Effector CD8-positive, alpha-beta T cell (primary cell): ENCODE measurements at regions not wholly inside any gene's neighbourhood (a gene's known extent, or its start where the extent isn't known, plus 50 kb on each side); places are given as distances from the start of the nearest gene placed in this dataset.
"Not testable (repeated sequence)": the region's sequence is repeated elsewhere in the genome, so short reads cannot be mapped to it uniquely, and the experiment has no call there.

Experiments
- DNase-seq: peaks from one replicate; lab custom pipeline; 2025; lab: John Stamatoyannopoulos, UW

DNA sequence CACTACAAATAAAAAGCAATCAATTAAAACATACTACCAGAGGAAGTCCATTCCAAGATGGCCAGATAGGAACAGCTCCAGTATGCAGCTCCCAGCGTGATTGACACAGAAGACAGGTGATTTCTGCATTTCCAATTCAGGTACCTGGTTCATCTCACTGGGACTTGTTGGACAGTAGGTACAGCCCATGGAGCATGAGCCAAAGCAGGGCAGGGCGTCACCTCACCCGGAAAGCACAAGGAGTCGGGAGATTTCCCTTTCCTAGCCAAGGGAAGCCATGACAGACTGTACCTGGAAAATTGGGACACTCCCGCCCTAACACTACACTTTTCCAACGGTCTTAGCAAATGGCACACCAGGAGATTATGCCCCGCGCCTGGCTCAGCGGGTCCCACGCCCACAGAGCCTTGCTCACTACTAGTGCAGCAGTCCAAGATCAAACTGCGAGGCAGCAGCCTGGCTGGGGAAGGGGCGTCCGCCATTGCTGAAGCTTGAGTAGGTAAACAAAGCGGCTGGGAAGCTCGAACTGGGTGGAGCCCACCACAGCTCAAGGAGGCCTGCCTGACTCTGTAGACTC, 106.0 kb downstream of the BUD13 start:
- not testable (repeated sequence) for DNase-seq

DNA sequence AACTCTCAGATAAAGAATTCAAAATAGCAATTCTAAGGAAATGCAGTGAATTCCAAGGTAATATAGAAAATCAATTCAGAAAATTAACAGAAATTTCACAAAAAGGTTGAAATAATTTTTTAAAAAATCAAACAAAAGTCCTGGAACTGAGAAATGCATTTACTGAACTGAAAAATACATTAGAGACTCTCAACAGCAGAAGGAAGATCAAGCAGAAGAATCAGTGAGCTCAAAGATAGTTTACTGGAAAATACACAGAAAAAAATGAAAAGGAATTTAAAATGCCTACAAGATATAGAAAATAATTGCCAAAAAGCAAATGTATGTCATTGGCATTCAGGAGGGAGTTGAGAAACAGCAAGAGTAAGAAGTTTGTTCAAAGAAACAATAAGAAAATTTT, 107.3 kb downstream of the BUD13 start:
- DNase-seq, result no peak

DNA sequence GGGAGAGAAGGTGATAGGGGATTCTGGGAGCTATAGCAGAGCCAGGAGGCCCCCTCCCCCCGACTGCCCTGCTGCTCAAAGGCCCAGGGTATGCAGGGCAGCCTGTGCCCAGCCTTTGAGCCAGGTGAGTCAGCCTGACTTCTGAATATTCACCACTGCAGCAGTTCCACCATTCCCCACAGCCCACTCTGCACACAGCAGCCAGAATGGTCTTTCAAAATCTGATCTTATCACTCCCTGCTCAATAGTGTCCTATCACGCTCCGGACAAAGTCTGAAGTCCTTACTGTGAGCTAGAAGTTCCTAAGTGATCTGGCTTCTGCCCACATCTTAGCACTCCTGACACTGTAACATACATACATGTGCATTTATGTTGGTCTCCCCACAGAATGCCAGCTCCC, 111.7 kb downstream of the BUD13 start:
- DNase-seq, result no peak

DNA sequence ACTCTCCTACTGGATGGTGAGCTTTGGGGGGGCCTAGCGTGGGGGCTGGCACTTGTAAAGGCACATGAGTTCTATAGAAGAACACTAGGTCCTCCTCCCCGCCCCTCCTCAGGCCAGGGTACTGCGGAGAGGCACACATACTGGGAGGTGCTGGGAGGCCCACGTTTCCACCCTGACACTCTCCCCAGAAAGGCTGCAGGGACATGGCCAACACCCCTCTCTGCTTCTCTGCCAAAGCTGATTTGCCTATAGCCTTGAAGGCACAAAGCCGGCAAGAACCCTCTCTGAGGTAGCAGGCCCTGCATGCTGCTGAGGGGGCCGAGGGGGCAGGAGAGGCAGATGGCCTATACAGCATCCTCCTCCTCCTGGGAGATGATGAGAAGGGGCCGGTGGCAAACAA, 112.8 kb downstream of the BUD13 start:
- DNase-seq, result no peak

DNA sequence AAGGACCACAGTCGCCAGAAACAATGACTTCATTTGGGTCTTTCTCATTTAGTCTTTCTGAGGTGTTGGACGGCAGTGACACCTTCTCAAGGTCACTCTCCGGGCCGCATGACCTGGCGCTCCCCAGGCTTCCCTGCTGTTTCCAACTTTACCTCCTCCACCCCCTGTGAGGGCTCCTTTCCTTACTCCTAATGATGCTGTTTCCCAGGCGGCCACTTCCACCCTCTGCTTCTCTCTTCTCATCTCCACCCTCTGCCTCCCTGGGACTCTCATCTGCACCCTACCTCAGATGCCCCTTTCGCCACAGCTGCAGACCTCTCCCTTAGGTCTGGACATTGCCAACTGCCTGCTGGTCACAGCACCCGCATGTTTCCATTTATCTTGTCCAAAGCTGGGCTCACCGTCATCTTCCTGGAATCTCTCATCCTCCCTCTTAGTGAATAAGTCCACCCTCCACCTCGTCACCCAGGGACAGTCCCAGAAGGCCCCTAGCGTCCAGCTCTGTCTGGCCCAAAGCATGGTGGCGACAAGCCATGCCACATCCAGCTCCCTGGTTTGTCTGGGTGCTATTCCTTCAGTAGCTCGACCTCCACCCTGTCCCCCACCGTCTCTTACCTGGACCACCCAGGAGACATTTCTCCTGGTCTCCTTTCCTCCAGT, 113.8 kb downstream of the BUD13 start:
- DNase-seq, result no peak

DNA sequence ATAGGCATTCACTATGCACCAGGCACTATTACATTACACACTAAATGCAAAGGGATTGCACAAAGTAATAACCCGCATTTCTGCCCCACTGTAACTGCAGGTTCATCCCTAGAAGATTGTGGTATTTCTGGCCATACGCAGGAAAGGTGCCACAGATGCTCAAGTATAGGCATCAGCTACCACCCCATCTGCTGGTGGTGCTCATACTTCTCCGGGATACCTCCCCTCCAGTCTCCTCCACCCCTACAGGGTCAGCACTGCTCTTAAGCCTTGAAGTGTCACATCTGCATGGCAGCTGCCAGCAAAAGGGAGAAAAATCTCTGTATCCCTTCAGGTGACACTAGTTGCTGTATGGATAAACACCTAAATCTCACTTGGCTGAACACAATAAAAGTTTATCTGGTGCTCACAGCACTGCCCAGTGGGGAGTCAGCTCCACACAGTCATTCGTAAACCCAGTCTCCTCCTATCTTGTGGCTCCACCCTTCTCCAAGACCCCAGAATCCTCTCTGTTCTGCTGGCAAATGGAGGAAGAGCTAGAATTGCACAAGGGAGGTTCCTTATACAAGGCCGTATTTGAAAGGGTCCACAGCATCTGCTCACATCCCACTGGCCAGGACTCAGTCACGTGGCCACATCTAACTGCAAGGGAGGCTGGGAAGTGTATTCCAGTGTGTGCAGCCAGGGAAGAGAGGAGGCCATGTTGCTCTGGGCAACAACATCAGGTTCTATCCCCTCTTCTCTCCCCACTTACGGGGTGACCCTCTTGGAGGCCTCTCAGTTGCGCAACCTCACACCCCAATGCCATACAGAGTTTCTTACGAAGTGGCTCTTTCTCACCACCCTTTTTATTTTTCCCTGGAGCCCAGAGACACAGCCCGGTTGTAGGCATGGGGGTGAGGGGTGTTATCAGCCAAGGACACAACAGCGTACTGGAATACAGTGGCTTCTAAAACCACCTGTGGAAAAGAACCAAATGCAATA, 114.7 kb downstream of the BUD13 start:
- DNase-seq, result no peak

DNA sequence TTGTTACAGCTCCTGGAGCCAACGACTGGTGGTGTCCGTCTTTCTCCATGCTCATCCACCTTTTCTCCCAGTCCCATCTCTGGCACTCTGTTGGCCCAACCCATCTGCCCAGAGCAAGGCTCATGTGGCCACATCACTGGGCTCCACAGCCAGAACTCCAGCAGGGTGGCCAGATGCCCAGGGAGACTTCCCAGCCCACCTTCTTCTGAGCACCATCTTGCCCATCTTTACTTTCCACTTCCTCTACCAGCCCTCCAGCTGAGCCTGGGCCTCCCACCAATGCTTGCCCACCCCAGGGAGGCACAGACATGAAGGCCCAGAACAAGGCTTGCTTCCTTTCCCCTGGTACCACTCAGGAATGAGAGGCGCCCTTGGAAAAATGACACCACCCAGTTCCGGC, 116.8 kb downstream of the BUD13 start:
- DNase-seq, result no peak

DNA sequence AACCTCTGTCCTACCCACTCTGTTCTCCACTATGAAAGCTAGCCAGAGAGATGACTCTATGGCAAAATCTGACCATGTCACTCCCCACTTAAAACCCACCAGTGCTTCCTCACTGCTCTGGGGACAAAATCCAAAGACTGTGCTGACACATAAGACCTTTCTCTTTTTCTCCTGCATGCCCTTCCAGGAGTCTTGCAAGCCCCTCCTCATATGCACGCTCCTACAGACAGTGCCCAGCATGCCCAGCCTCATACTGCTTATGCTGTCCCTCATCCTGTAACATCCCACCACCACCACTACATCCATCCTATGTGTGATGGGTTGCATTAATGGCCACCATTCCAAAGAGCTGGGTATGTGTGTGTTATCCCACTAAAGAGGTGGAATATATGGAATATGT, 118.3 kb downstream of the BUD13 start:
- no peak for DNase-seq

DNA sequence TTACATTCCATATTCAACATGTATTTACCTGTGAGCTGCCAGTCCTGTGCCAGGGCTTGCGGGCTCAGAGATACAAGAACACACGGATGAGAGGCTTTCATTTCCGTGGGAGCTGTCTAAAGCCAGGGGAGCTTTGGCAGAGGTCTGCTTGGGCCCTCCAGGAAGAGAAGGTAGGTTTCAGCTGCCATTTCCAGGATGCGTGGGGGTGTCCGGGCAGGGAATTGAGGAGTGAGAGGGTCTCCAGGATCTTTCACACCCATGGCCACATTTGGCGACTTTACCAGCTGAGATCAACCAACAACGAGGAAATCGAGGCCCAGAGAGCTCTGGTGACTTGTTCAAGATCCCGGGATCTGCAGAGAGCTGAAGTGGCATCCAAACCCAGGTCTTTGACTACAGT, 119.6 kb downstream of the BUD13 start:
- no peak for DNase-seq

DNA sequence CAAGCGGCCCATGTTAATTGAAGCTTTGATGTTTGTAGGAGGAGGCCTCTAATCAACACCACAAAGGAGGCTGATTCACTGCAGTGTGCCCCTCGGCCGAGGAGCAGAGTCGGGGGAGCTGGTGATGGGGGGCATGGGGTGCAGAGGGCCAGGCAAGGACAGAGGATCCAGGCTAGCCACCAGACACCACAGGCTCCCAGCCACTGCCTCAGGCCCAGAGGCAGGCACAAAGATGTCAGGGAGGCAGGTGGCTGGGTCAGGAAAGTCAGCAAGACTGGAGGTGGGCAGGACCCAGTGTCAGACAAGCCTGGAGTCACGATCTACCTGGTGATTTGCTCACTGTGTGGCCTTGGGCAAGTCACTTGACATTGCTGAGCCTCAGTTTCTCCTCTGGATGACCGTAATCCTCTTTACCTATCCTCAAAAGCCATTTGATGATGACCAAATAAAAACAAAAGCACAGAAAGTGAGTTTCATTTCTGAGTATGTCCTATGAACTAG, 121.0 kb downstream of the BUD13 start:
- no peak for DNase-seq

DNA sequence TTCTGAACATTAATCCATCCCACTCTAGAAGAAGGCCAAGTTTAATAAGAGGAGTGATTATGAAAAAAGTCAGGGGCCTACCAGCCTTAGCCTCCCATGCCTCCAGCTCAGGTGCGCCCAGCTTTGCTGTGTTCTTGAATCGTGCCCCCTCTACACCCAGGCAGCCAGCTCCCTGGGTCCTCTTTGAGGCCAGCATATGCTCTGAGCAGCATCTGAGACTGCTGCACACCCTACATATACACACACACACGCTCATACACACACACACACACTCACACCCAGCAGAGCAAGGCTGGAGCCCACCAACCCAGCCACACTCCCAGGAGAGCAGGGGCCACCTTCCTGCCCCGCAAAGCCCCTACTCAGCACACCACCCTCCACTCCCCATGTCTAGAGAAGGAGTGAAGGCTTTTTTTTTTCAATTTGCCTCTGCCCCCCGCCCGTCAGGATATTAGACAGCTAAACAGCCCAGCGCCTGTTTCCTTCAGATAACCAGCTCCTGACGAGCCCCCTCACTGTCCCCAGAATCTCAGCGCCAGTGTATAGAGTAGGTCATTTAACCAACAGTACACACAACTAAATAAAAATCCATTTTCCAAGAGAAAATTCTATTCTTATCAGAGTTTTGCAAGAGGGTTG, 121.6 kb downstream of the BUD13 start:
- no peak for DNase-seq

DNA sequence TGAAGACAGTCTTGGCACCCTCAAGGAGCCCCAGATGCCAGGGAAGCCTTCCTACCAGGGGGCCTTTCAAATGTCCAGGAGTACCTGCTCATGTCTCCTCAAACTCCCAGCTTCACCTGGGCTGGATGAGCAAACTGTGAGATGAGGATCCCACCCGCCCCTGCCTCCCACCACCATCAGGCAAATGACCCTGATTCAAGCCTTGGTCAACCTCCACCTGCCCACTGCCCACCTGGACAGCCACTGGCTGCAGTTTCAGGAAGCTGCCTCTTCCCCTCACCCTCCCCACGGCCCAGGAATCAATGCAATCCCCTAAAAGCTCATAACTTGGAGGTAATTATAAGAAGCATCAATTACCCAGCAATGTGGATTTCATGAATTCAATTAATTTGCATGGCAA, 122.7 kb downstream of the BUD13 start:
- no peak for DNase-seq

DNA sequence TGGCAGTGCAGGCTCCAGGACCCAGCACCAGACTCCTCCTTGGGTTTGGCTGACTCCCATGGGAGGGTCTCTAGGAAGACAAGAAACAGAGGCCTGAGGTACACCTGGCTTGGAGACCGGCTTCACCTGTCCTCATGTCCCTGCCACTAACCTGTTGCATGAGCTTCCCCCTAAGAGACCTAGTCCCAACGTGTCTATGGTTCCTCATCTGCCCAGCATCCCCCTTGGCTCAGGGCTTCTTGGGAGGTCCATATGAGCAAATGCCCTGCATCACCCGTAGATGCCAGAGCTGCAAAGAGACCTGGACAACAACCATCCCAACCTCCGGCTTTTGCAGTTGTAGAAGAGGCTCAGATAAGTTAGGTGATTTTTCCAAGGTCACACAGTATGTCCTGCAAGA, 123.5 kb downstream of the BUD13 start:
- no peak for DNase-seq

DNA sequence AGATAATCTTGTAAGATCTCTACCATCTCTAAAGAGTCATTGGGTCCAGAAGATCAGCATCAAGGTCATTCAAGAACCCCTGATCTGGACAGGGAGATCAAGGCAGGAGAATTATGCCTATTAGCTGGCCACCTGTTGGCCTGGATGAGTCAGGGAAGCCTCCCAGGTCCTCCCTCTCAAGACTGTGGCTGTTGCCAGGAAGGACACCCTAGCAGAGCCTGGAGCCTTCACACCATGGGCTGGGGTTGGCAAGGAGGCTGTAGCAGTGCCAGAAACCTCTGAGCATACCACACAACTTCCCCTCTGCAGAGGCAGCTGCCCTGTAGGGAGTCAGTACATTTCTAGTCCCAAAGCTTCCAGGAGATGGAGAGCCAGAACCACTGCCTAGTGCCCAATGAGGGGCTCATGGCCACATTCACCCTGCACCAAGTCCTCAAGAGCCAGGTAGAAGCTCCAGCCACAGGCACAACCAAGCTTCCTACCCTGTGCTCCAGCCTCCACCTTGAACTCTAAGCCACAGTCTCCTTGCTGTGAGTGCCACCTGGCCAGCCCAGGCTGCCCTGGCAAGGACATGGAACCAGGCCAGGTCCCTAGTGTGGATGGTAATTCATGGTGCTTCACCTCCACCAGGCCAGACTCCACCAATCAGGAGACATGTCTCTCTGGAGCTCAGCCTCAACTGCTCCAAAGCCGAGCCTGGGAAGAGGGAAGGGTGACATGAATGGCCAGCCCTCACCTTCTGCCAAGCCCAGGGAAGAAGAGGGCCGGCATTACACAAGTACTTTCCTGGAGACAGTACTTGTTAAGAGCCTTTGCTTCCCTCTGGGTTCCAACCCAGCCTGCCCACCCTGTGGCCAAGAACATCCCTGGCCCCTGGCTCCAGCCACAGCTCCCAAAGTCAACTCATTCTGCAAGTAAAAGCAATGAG, 124.3 kb downstream of the BUD13 start:
- DNase-seq, result no peak

DNA sequence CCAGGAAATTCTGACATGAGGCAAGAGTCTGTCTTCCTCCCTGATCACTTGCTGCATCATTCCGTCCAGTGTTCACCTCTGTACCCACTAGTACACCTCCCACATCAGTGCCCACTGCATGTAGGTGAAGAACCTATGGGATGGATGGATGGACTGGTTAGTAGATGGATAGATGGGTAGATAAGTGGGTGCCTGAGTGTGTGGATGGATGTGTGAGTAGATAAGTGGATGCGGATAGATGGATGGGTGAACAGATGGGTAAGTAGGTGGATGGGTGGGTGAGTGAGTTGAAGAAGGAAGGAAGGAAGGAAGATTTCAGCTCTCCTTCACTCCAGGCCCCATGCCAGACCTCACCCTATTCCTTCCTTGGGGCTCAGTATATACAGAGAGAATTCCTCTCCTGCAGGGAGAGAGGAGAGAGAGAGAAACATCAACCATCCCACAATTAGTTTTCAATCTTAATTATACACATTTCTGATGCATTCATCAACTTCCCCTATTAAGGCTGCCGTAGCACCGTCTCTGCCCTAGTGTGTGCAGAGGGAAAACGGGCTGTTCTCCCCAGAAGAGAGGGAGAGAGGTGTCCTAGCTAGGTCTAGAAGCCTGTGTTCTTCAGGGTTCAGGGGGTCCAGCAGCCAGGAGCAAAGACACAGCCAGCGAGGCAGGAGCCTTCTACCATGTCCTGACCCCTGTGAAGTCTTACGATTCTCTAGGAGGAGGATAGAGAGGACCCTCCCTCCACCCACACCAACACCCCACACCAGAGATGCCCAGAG, 125.3 kb downstream of the BUD13 start:
- no peak for DNase-seq

DNA sequence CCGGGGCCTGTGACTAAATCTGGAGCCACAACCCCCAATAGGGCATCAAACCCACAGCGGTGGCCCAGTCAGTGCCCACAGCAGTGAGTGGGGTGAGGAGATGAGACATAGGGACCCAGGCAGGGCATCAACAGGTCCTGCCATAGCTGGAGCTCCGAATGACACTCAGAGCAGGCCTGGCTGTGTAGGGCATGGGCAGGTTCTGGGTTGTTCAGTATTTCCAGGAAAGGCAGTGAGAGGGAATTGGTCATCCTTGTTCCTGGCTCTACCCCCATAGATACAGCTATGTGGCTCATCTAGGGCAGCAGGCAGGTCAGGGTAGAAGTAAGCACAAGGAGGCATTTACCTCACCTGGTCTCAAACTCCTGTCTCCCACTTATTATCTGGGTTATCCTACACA, 126.6 kb downstream of the BUD13 start:
- DNase-seq, result no peak

DNA sequence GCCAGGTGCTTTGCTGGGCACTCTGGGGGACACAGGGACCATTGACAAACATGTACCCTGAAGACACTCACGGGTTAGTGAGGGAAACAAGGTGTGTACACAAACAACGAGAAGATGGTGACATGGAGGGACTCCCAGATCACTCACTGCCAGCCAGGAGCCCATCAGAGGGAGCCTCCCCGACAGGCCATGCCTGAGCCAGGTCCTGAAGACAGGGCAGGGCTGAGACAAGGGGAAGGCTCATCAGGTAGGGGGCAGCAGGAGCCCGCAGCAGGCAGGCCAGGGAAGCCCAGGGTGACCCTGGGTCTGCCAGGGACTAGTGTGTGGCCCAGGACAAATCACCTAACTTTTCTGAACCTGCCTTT, 127.9 kb downstream of the BUD13 start:
- no peak for DNase-seq

DNA sequence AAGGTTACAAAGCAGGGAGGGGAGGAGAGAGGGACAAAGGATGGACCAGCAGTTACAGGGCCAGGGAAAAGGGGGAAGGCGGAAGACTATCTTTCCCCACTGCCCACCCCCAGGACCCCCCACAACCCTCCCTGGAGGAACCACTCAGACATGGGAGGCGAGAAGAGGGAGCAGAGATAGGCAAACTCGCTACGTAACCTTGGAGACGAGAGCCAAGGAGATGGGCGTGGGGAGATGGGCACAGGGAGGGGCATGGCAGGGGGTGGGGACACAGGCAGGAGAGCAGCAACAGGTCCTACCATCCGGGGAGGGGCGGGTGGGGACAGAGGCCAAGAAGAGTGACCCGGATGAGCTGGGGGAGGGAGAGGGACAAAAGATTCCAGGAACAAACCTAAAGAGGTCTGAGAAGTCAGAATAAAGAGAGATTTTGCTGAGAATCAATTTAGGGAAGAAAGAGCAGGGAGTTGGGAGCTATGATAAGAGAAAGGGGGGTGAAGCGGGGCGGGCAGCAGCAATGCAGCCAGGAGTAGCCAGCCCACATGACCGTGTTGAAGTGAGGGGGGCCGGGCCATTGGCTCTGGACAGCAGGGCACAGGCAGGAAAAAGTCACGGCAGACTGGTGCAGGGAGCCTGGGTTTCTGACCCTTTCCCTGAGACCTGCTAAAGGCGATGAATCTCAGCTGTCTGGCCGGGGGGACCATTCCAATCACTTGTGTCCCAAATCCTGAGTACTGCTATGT, 128.4 kb downstream of the BUD13 start:
- DNase-seq, result no peak

DNA sequence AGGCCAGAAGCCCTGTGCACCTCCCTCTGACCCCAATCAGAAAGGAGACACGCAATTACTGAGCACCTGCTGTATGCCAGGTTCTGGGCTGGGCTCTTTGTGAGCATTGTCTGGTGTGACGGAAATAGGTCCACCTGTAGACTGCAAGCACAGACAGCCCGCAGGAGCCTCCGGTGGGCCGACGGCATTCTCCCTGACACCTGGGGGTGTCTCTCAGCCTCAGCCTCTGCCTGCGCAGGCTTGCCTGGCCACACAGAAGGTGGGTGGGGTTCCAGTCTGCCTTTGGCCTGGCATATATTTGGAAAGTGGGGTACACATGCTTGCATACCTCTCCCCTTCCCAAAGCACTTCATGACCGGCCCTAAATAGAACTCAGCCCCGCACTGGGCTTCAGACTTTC, 129.3 kb downstream of the BUD13 start:
- DNase-seq, result no peak

DNA sequence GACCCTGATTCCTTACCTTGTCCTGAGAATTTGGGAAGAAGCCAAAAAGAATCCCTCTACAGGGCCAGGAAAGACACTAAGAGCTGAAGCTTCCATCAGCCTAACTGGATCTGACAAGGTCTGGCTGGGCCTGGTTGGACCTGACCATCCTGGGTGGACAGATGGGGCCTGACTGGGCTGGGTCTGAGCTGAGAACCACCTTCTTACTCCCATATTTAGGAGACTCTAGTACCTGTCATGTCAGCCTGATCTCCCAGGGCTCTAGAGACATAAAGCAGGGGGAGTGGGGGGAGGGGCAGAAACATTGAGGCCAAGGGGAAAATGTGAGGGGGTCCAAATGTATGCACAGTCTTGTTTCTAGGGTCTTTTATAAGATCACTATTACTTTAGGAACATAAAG, 129.9 kb downstream of the BUD13 start:
- no peak for DNase-seq
